HG03575 (cell line): ENCODE measurements at regions not wholly inside any gene's neighbourhood (a gene's known extent, or its start where the extent isn't known, plus 50 kb on each side); places are given as distances from the start of the nearest gene placed in this dataset.

Experiments used
- ATAC-seq: cut with Tn5 transposase; IDR thresholded peaks from one replicate; pipeline ENCODE4 v1.9.1; 2021; ENCODE audit not compliant: unreplicated experiment, insufficient number of reproducible peaks, low FRiP score; ENCODE audit errors: extremely low read depth

DNA sequence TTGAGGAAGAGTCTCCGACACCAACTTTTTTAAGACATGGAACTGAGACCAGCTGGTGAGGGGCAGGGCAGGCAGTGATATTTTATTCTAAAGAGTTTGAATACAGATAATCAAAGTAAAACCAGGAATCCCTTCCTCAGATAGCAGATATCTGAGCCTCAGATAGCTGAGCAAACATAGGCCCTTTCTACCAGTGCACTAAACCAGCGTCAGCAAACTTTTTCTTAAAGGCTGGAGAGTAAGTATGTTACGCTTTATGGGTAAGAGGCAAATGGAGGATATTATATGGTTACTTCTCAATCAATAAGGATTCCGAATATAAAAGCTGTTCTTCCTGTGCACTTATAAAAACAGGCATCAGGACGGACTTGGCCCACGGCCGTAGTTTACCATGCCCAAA lies 73.9 kb downstream of the WNT5A start:
- ATAC-seq, result no peak

DNA sequence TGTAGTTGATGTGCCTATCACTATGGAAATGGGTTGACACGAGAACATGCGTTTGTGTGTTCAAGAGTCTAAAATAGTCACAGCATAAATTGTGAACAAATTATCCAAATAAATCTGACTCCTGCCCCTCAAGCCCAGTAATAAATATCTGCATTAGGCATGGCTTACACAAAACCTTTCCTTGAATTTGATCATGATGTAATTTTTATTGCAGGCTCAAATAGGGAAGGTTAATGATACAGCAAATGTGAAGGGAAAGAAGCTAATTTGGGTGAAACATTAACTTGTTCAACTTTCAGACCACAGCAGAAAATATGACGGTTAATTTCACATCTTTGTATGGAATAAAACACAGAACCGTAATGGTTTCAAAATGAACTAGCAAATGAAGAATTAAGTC lies 74.6 kb downstream of the WNT5A start:
- ATAC-seq, result no peak

DNA sequence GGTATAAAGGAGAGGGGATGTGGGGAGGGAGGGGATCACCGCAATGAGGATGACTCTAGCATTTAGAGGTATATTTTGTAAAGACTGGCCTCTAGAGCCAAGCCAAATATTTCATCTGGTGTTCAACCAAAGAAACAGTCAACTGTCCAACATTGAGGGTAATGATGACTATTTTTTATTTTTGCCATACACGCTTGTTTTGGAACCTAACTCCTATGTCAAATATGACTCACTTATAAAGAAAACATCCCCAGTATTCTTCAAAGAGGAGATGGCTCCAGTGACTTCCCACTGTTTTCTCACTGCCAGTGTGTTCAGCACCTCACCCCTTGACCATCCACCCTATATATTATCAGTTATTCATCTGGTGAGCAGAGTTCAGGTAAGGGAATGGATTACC lies 77.3 kb downstream of the WNT5A start:
- no peak for ATAC-seq

DNA sequence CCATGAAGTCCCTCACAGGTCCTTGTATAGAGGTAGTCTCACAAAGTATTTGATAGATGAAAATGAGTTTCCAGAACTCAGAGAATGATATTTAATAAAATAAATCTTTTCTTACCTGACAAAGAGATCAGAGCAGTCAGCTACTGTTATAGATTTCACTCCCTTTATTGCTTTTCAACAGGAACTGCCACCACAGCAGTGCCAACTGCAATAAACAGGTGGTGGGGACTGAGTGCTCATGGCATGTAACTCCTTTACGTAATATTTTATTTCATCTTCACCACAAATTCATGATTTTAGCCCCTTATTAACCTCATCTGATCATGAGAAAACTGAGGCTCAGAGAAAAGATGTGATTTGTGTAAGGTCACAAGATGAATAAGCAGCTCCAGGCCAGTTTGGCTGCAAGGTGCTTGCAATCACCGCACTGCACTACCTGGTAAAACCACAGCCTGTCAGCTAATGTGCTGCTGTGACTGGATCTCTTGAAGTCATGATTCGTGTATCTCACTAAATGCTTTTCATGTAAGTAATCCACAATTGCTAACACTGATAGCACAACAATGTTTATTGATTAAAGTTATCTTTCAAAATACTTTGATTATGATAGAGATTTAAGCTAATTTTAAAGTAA lies 78.8 kb downstream of the WNT5A start:
- no peak for ATAC-seq

DNA sequence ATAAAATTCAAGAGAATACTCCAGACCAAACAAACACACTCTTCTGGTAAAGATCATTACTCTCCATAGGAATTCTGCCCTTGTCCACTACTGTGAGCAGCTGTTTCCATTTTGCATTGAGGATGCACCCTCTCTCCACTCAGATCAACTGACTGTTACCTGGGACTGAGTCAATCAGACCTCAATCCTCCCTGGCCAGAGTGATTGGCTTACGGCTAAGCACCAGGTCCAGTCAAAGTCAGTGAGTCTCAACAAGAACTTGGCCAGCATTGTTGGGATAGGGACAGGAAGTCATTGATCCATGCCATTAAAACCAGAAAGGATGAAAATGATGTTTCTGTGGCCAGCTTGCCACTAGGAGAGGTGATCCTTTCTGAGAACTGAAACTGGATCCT lies 79.7 kb downstream of the WNT5A start:
- no peak for ATAC-seq

DNA sequence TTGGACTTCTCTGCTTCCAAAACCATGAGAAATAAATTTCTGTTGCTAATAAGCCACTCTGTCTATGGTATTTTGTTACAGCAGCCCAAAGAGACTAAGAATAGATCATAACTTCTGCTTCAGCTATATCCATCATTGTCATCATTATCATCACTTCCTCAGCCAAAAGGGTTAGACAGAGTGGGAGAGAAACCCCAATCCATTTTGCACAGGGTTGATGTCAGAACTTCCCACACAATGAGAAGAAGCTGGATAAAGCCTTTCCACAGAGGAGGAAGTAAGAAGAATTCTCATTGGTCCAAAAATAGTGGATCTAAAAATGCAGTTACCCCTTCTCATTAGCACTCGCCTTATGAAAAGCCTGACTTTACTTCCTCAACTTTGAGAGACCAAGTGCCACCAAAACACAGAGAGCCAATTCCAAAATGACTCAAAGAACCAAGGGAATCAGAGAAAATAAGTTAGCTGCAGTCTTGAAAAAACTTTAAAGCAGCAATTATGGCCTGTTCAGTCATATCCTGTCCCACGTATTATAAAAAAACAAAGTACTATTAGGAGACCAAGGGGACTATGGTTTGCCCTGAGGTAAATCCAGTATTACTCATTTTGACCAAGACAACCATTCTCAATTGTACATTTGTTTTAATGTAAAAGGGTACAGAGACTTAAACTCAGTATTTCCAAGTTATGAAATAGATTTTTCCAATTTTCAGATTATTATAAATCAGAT lies 80.2 kb downstream of the WNT5A start:
- no peak for ATAC-seq

DNA sequence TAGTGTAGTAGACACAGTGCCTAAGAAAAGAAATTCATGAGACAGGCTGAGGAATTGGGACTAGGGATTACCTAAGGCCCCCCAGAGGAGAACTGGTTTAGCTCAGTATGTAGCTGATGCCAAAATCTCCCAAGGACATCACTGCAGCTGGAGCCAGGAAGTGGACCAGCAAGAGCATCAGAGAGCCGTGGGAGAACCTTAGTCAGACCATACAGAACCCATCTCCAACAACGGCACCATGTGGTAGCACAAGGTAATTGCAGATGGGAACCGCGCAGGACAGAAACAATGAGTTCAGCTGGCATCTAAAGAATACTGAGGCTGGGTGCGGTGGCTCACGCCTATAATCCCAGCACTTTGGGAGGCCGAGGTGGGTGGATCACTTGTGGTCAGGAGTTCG lies 81.7 kb downstream of the WNT5A start:
- ATAC-seq, result no peak

DNA sequence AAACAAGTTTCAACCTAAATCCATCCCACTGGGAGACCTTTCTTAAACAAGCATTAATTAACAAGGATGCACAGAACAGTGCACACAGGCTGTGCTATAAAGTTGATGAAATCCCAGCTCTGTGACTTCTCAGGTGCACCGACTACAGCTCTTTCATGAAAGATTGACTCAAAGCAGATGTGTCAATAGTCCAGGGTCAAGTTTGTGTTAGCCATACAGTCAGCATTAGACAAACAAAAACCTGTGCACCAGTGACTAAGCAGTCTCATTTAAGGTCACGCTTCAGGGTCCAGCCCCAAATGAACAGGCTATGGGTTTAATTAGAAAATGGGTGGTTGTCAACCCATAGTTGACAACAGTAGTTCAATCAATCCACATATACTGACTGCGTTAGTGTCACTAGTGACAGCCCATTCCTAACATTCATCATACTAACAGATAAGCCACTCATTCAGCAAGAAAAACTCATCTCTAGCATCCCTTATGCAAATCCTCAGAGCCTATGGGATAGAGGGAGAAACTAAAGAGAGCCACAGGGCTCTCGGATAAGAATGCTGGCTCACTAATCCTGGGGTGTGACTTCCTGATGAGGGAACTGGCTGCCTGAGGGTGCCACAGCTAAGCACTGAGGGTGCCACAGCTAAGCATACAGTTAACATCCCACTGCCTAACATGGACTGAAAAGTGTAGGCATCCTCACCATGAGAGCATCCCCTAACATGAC lies 84.1 kb downstream of the WNT5A start:
- no peak for ATAC-seq

DNA sequence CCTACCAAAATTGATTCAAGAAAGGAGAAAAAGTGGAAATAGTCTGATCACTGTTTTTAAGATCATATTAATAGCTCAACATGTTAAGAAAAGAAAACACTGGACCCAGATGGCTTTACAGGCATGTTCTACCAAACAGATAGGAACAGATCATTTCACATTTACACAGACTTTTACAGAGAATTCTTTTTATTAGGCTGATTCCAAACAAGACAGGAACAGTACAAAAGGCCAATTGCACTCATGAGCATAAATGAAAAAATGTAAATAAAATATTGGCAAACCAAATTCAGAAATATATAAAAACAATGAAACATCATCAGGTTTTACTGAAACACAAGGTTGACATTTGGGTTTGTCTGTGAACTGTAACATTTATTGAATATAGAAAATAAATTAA lies 106.5 kb downstream of the WNT5A start:
- ATAC-seq, result no peak

DNA sequence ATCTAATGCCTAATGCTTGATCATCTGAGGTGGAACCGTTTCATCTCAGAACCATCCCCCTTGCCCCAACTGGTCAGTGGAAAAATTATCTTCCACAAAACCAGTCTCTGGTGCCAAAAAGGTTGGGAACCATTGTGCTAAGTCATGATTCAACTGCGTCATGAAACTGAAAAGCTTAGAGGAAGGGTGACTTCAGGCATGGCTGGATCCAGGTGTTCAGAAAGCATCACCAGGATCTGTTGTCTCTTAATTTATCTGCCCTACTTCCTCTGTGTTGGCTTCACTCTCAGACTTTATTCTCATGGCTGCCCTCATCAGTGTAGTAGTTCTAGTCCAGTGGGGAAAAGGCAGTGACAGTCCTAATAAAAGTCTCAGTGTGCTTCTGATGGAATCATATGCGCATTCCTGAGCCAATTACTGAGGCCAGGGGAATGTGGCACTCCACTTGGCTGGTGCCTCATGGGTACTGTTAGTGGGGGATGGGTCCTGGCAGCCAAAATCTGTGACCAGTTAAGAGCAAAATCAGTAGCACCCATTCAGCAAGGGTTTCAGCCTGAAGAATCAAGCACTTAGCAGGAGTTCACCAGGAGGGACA lies 110.3 kb downstream of the WNT5A start:
- ATAC-seq, result no peak

DNA sequence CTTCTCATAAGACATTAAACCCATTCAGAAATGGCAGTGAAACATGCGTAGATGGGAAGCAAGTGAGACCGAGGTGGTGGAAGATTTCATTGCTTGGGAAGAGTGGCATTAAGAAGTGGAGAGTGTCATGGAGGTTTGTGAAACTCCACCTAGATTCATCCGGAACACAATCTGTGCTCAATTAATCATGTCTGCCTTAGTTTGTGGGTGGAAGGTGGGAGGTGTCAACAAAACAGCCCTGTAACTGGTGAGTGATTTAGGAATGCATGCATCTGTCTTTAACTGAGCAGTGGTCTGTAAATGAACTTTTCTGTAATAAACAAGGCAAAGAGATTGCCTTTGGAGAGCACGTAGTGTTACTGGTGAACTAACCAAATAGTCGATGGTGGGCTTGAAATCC lies 113.7 kb downstream of the WNT5A start:
- ATAC-seq, result no peak

DNA sequence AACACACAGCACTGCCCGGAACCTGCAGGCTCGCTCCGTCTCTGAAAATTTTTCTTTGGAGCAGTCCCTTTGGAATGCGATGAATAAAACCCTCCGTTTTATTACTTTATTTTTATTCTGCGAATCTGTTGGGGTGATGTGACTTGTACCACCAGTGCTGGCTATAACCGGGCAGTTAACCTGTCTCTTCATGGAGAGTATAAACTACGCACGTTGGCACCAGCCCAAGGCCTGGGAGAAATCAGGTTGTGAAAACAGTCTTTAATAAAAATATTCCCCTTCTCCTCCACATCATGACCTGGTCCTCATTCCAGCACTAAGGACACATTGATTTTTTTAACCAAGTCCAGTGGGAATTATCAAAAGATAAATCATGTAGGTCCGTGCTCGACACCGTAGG lies 116.8 kb downstream of the WNT5A start:
- no peak for ATAC-seq

DNA sequence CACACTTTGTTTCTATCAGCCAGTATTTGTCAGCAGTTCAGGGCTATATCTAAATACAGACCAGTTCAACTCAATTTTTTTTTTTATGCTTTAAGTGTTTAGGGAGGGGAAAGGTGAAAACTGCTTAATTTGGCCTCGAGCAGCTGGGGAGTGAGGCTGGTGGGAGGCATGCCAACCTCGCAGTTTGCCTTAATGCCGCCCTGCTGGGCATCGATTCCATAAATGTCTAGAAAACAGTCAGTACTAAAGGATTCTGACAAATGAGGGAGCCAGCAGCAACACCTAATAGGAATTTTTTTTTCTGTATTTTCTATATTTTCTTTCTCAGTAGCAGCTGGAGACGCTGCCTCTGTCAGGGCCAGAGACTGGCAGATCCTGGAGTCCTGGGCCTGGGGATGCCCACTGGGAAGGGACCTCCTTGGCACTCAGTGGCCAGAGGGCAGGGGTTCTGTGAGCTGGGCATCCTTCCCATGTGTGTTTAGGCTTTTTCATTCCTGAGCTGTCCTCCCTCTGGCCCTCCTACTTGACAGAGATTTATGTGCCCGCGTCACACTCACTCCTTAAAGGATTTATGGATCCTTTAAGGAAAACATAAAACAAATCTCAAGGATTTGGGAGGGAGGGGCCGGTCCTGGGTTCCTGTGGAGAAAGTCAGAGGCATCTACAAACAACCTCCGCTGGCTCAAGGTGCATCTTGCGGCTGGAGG lies 117.8 kb downstream of the WNT5A start:
- ATAC-seq, result no peak

DNA sequence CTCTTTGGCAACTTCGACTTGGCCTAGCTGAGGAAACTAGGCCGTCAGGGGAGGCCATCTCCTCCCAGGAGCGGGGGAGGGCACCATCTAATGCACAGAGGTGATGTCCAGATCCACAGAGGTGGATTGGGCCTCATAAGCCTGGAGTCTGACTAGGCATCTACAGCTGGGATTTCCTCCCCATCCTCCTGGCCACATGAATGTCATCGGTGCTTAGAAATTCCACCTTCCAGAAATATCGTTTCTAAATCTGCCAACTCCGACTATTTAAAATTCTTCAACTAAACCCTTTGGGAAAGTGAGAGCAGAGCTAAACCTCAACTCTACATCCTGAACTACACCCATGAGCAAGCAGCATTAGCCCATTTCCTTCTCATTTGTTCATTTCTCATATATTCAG lies 118.7 kb downstream of the WNT5A start:
- no peak for ATAC-seq

DNA sequence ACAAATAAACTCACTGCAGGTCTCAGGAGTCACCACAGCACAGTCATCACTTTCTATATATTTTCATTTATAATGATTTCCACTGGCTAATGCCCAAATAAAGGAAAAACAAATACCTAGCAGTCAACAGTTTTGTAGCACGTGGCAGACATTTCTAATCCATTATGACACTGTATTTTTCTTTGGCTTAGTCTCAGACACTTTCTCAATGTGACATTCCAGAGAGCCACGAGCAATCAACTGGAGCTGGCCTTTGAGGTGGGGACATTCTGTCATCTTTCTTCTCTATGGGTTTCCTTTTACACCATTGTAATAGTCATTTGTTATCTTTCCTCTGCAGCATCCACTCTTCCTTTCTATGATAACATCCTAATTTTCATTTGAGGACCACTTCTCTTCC lies 119.7 kb downstream of the WNT5A start:
- no peak for ATAC-seq

DNA sequence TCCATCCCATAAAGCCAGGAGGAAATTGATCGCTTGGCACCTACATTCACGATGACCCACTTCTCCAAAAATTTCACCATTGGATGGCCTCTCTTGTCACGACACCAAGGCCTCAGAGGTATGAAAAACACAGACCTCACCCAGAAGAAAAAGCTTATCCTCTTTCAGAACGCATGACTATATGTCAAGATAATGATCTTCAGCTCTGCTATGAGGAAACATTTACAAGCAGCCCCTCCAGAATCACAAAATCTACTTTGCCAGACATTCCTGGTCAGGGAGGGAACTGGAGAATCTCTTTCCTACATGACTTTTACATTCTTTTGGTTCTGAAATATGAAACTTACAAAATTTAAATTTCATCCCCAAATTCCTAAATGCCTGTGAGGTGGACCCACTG lies 122.7 kb downstream of the WNT5A start:
- no peak for ATAC-seq

DNA sequence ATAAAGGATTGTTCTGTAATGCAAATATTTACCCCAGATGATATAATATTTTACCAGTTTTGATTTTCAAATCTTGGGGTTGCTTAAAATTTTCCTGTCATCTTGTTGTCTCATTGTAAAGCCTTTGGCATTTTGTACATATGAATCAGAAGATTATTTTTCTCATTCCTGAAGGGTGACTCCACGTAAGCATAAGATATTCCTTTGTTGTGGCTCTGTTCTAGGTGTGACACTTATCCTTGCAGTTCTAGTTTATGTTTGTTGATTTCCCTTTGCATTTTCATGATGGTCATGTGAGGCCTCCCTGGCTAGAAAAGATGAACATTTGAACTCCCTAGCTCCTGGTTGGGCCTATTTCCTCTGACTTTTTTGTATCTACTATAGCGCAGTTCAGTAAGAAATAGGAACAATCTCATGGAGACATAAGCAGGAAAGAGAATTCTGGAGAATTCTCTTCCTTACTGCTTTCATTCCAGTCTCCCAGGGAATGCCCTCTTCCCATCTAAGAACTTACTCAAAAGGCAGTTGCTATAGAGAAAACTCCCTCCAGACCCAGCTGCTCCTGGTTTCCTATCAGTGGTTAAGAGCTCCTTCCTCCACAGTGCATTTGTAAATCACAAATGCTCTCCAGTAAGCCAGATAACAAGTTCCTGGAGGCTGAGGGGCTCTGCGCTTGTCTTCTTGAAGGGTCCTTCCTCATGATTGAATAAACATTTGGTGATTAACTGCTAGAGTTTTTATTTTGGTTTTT lies 124.7 kb downstream of the WNT5A start:
- ATAC-seq, result no peak

DNA sequence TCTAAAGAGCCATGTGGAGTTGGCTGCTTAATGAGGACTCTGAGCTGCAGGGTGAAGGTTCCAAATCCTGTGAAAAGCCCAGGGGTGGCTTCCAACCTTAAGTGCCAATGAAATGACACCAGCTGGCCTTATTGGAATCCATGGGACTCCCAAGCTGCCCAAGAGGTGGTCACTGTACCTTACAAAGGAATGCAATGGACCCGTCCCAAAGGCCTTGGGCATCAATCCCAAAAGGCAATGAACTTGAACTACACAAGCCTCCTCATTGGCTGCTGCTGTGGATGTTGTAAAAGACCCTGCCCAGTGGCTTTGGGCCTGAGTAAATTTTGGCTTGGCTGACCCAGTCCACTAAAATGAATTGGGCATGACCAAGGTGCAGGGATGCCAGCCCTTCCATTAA lies 129.3 kb downstream of the WNT5A start:
- no peak for ATAC-seq

DNA sequence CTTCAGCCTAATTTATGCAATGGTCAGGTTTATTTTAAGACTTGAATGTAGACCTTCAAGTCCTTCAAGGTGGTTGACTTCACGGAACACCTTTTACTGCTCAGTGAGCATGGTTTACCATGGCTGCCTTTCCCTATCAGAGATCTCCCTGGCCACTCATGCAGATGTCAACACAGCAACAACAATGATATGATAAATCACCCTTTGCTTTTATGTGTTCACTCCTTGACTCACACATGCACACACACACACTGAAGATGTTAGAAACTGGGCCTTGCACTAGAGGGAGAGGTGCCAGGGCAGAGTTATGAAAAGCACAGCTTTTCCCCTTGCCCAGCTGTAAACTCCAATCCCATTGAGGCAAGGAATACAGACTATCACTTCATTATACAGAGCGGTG lies 134.4 kb downstream of the WNT5A start:
- ATAC-seq, result no peak
